AG04450 (cell line): ENCODE measurements at regions not wholly inside any gene's neighbourhood (a gene's known extent, or its start where the extent isn't known, plus 50 kb on each side); places are given as distances from the start of the nearest gene placed in this dataset.

Experiments
- CTCF ChIA-PET: fragments of 300-600, 350-600 bp; formaldehyde crosslinking; extraction: SDS; loops from one replicate; lab custom pipeline; 2022; ENCODE audit warnings: antibody characterized with exemption, inconsistent platforms; lab: Charles Lee
- POLR2A ChIA-PET: fragments of 350-600 bp; formaldehyde crosslinking; extraction: SDS; loops from one replicate; lab custom pipeline; 2021; ENCODE audit warnings: antibody characterized with exemption, inconsistent platforms; lab: Yijun Ruan, JAX
- DNase-seq: peaks from one replicate; pipeline ENCODE4 v3.0.0-alpha.2; 2011; ENCODE audit warnings: low read depth, low spot score
- H3K27ac ChIP-seq: one replicate; pipeline ENCODE4 v1.5.1; 2012; ENCODE audit warnings: low read depth, low read length, control low read depth
- H3K27me3 ChIP-seq: one replicate; pipeline ENCODE4 v1.6.0; 2012; ENCODE audit warnings: low read length; ENCODE audit not compliant: control insufficient read depth, insufficient read depth
- H3K4me3 ChIP-seq: 2 replicates; pipeline ENCODE4 v1.5.1; 2011; ENCODE audit warnings: mild to moderate bottlenecking, low read depth, low read length, control low read depth
- H3K9me3 ChIP-seq: 2 replicates; pipeline ENCODE4 v1.5.1; 2012; ENCODE audit warnings: low read length; ENCODE audit not compliant: control insufficient read depth, insufficient read depth
- TF ChIP-seq, protein P1 (sequence below): IDR thresholded peaks from 2 replicates; pipeline ENCODE4 v1.5.1; 2011; ENCODE audit warnings: low read depth, low read length, control low read depth, inconsistent platforms

GRCh38 chr7:86920154-86920553 lies 139.3 kb downstream of the ELAPOR2 start:
- H3K27ac ChIP-seq = no peak overlapping the region
- H3K4me3 ChIP-seq = no peak overlapping the region
- ChIA-PET POLR2A (no interaction called here), CTCF (no interaction called here)
- TF ChIP-seq, protein P1, sequence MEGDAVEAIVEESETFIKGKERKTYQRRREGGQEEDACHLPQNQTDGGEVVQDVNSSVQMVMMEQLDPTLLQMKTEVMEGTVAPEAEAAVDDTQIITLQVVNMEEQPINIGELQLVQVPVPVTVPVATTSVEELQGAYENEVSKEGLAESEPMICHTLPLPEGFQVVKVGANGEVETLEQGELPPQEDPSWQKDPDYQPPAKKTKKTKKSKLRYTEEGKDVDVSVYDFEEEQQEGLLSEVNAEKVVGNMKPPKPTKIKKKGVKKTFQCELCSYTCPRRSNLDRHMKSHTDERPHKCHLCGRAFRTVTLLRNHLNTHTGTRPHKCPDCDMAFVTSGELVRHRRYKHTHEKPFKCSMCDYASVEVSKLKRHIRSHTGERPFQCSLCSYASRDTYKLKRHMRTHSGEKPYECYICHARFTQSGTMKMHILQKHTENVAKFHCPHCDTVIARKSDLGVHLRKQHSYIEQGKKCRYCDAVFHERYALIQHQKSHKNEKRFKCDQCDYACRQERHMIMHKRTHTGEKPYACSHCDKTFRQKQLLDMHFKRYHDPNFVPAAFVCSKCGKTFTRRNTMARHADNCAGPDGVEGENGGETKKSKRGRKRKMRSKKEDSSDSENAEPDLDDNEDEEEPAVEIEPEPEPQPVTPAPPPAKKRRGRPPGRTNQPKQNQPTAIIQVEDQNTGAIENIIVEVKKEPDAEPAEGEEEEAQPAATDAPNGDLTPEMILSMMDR = no peak
- H3K27me3 ChIP-seq = no peaks in the 10 kb centered on the region
- H3K9me3 ChIP-seq = no peaks in the 10 kb centered on the region
- no peak for DNase-seq

DNA sequence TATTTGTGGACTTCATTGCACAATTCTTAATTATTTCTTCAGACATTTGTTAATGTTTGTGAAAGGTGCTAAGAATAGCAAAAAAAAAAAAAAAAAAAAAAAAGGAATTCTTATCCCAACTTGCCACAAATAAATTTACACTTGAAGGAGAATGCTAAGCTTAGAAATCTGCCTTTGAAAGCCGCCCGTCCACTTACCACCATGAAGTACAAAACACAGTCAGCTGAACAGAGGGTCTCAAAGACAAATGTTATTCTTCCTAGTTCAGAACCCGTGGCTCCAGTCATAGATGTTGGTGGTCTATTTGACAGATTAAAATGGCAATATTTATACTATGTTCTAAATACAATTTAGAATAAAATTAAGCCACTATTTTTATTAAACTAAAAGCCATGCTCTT lies 141.2 kb downstream of the ELAPOR2 start:
- no peaks in the 10 kb centered on the region for H3K9me3 ChIP-seq
- H3K27ac ChIP-seq = no peak overlapping the region
- H3K27me3 ChIP-seq = no peaks in the 10 kb centered on the region
- no peak overlapping the region for H3K4me3 ChIP-seq
- no peak for DNase-seq
- POLR2A ChIA-PET = no interaction called here
- CTCF ChIA-PET = interaction anchor here (0.7 to 1.3 kb wide), 3 partner anchors 8 to 230 kb away, joined by 4 read pairs; no protein-coding TSS in a partner anchor
- TF ChIP-seq, protein P1 = no peak

GRCh38 chr7:86916277-86916825 lies 143.1 kb downstream of the ELAPOR2 start:
- CTCF ChIA-PET = interaction anchor here (0.8 to 3.5 kb wide), 4 partner anchors 8 to 320 kb away, joined by 3 to 19 read pairs (median 6); no protein-coding TSS in a partner anchor

DNA sequence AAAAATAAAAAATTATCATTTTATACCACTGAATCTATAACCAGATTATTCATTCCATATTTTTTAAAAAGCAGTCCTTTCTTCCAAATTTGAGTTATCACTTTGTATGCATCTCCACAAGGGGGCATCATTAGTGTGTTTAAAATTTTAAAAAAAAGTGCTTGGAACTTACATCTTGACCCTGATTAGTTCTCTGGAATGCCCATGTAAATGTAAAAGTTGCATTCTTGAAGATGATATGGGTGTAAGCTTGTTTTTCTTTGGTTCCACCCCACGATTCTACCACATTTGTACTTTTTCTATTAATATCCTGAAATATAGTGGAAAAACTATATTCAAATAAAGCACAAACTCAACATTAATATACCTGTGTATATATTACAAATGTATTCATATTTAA lies 144.9 kb downstream of the ELAPOR2 start:
- POLR2A ChIA-PET = no interaction called here
- DNase-seq = no peak
- TF ChIP-seq, protein P1 = peak; percentile 58
- CTCF ChIA-PET = interaction anchor here (0.6 to 3.5 kb wide), 6 partner anchors 9 to 238 kb away, joined by 3 to 19 read pairs (median 5); partner anchors contain the start of gene DMTF1
- no peak overlapping the region for H3K27ac ChIP-seq
- H3K27me3 ChIP-seq = no peaks in the 10 kb centered on the region
- H3K9me3 ChIP-seq = no peaks in the 10 kb centered on the region
- no peak overlapping the region for H3K4me3 ChIP-seq

More at GRCh38 chr7:86916277-86916825, 143.1 kb downstream of the ELAPOR2 start:
- POLR2A ChIA-PET = no interaction called here
- no peaks in the 10 kb centered on the region for H3K9me3 ChIP-seq
- no peak overlapping the region for H3K27ac ChIP-seq
- TF ChIP-seq, protein P1 = no peak
- no peaks in the 10 kb centered on the region for H3K27me3 ChIP-seq
- DNase-seq = no peak
- H3K4me3 ChIP-seq = no peak overlapping the region
